C4-2B (cell line): ENCODE measurements at regions not wholly inside any gene's neighbourhood (a gene's known extent, or its start where the extent isn't known, plus 50 kb on each side); places are given as distances from the start of the nearest gene placed in this dataset.

Experiments used
- ZFX ChIP-seq: fragments of 450-650 bp; IDR thresholded peaks from 2 replicates; pipeline ENCODE4 v1.6.1; 2017
- TF ChIP-seq, protein P1 (sequence below): fragments of 450-650 bp; conservative IDR thresholded peaks from 2 replicates; pipeline ENCODE4 v1.5.1; 2017; ENCODE audit warnings: mild to moderate bottlenecking

DNA sequence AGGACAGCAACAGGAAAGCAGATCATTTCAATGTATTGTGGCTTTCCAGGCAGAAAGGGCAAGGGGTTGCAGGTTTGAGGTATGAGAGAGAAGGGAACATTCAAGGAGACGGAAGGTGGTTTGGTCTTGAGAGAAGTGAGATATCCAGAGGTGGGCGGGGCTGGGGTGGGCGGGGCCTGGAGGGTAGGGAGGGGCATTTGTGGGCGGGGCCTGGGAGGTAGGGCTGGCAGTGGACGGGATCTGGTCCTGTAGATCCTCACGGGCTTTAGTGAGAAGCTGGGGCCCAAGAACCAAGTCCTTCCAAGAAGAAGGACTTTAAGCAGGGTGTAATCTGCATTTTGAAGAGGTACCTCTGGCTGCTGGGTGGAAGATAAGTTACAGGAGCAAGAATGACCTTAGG, 199.2 kb downstream of the MN1 start:
- TF ChIP-seq, protein P1, sequence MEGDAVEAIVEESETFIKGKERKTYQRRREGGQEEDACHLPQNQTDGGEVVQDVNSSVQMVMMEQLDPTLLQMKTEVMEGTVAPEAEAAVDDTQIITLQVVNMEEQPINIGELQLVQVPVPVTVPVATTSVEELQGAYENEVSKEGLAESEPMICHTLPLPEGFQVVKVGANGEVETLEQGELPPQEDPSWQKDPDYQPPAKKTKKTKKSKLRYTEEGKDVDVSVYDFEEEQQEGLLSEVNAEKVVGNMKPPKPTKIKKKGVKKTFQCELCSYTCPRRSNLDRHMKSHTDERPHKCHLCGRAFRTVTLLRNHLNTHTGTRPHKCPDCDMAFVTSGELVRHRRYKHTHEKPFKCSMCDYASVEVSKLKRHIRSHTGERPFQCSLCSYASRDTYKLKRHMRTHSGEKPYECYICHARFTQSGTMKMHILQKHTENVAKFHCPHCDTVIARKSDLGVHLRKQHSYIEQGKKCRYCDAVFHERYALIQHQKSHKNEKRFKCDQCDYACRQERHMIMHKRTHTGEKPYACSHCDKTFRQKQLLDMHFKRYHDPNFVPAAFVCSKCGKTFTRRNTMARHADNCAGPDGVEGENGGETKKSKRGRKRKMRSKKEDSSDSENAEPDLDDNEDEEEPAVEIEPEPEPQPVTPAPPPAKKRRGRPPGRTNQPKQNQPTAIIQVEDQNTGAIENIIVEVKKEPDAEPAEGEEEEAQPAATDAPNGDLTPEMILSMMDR, result no peak
- TF ChIP-seq ZFX, result no peak
